ENCODE measurements at regions not wholly inside any gene's neighbourhood (a gene's known extent, or its start where the extent isn't known, plus 50 kb on each side); places are given as distances from the start of the nearest gene placed in this dataset.

DNA sequence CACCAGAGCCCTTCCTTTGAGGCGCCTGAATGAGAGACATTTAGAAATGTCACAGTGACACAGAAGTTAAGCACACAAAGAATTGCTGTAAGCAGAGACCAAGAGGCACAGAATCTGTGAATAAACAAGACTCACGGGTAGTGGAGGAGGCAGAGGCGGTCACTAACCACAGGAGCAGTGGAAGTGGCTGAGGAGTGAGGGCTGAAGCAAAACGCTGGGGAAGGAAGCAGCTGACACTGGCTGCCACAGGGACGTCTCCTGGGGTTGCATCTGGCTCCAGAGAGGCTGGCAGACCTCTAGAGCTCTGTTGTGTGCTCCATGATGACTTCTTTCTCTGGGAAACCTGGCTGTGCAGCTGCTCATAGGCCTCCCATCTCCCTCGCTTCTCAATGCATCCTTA is 65.0 kb upstream of the SLC2A12 start:
- DNase-seq (ENCODE audit: low read depth in 4 of 4, low spot score in 3 of 4), result no peak

DNA sequence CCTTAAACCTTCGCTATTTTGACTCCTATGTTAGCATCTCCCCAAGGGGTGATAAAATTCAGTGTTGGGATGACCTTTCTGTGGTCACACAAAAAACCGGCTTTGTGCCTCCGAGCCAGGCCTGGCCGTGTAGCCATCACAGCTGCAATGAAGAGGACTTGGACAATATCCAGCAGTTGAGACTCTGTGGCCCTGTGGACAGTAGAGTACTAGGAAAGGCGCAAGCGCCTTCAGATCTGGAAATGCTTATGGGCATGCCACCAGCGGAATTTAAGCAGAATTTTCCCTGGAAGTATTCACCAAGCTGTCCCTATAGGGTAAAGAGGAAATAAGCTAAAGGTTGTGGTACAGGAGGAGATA is 63.3 kb upstream of the SLC2A12 start:
- no peak for DNase-seq (ENCODE audit: low read depth in 4 of 4, low spot score in 3 of 4)

DNA sequence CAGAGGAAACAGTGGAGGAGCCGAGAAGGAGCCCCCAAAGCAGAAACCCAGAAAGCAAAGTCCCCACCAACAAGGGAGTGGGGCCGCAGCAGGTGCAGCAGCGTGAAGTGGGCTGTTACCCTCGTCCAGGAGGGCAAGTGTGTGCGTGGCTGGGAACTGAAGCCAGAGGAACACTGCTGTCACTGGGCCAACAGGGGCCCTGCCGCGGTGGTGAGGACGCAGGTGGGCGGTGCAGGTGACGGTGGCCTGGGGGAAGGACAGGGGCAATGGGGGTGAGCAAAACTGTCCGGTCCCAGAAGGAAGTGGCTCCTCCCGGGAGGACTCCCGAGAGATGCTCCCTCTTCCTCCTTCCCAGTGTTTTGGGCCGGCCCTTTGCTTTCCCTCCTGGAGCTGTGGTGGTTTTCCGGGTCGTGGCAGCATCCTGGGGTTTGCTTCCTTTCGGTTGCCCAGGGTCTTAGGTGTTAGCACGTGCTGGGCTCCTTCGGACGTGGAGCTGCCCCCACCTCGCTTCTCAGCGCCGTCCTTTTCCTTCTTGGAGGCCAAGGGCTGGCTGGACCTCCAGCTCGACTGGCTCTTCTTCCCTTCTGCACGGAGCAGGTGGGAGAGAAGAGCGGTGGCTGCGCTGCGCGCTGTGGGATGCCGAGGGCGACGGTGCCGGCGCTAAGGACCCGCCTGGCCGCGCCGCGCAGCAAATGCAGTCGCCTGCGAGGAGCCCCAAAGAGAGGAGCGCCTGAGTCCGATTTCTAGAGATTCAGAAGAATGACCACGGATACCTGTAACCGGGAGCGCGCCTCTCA is 62.7 kb upstream of the SLC2A12 start:
- no peak for DNase-seq (ENCODE audit: low read depth in 4 of 4, low spot score in 3 of 4)

DNA sequence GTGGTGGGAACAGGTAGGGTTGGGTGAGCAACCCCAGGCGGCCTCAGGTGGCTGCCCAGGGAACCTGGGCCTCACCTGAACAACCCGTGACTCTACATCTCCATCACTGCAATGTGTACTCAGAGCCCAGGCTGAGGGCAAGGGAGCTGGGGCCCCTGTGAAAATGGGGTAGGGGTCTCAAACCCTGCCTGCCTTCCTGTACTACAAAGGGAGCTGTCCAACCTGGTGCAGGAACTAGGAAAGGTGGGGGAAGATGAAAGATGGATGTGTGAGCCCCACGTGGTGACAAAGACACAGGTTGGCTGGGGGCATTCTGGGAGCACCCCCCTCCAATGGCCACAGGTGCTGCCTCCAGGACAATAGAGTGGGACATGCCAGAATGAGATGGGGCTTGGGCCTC is 62.1 kb upstream of the SLC2A12 start:
- no peak for DNase-seq (ENCODE audit: low read depth in 4 of 4, low spot score in 3 of 4)

DNA sequence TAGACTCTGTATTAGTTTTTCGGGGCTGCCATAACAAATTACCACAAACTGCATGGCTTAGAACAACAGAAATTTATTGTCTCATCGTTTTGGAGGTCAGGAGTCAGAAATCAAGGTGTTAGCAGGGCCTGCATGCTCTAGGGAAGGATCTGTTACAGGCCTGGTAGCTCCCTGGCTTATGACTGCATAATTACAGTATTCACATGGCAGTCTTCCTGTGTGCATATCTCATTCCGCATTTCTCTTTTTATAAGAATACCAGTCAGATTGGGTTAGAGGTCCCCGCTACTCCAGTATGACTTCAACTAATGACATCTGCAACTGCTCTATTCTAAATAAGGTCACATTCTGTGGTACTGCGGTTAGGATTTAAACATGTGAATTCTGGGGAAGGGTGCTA is 59.3 kb upstream of the SLC2A12 start:
- no peak for DNase-seq (ENCODE audit: low read depth in 4 of 4, low spot score in 3 of 4)

DNA sequence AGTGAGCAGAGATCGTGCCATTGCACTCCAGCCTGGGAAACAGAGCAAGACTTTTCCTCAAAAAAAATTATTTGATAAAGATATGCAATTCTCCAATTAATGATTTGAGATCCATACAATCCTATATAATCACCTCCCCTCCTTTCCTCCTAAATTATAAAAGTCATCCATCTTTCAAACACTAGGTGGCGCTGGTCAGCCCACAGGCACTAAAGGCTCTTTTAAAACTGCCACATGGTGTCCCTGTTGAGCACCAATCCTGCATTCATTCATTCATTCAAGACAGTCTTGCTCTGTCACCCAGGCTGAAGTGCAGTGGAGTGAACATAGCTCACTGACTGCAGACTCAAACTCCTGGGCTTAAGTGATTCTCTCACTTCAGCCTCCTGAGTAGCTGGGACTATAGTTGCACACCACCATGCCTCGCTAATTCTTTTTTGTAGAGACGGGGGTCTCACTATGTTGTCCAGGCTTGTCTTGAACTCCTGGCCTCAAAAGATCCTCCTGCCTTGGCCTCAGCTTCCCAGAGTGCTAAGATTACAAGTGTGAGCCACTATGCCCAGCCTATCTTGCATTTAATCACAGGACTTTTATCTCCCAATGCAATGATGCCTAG is 58.7 kb upstream of the SLC2A12 start:
- no peak for DNase-seq (ENCODE audit: low read depth in 4 of 4, low spot score in 3 of 4)

DNA sequence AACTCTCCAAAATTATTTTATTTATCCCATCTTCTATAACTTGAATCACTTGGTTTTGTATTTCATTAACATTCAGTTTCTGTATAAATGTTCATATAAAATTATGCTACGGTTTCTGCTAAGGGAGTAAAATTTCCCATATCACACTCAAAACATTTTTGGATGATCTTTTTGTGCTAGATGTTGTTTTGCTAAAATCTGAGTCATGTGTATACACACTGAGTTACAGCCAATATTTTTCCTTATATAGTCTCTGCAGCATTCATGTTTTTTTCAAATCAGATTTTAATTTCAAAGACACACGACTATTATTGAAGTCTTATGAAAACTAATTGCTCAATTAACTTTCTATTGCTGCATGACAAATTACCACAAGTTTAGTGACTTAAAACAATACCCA is 54.3 kb upstream of the SLC2A12 start:
- no peak for DNase-seq (ENCODE audit: low read depth in 4 of 4, low spot score in 3 of 4)

DNA sequence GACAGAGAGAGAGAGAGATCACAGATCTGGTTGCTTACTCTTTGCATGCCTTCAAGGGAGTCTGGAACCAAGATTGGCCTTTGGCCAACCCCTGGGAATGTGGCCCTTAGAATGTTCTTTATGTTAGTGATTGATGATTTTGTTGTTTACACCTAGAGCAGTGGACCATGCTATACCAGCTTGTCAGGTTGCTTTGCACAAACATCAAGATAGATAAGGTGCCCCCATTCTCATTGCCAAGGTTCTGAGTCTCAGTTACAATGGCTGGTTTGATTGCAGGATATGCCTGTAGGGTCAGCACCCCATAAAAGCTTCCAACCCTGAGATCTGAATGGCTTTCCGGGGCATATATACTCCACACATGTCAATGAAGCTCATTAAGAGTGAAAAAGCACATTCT is 53.5 kb upstream of the SLC2A12 start:
- peak in 2 of 4 donors; percentile 42 to 57 for DNase-seq (ENCODE audit: low read depth in 4 of 4, low spot score in 3 of 4)

DNA sequence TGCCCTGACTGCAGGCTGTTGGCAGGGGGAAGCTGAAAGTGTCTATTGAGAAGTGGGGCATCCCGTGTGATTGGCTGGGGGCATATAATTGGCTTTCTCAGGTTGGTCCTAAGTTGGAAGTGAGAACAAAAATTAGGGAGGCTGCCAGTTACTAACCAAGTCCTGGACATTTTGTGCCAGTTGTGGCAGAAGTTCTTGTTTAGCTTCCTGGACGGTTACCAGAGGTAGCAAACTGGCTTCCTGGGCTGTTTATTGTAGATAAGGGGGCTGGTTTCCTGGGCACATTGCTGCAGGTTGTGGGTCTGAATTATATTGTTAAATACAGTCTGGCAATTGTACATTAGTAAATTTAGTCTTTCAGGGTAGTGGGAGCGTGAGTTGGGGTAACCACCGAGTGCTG is 50.6 kb upstream of the SLC2A12 start:
- DNase-seq (ENCODE audit: low read depth in 4 of 4, low spot score in 3 of 4), result no peak
